ENCODE measurements at regions not wholly inside any gene's neighbourhood (a gene's known extent, or its start where the extent isn't known, plus 50 kb on each side); places are given as distances from the start of the nearest gene placed in this dataset.

GRCh38 chr16:14371778-14372431, 258.2 kb downstream of the PARN start:
- Histone ChIP-seq H3K27ac (ENCODE audit: low read length) (no peak overlapping the region), H3K27me3 (ENCODE audit: control insufficient read depth, insufficient read depth, low read length) (no peaks in the 10 kb centered on the region), H3K36me3 (ENCODE audit: control insufficient read depth, insufficient read depth, low read length) (no peaks in the 10 kb centered on the region), H3K4me3 (ENCODE audit: low read length) (no peak overlapping the region), H3K4me1 (ENCODE audit: control insufficient read depth, insufficient read depth, low read length) (no peaks in the 10 kb centered on the region), H3K9me3 (ENCODE audit: control insufficient read depth, low read depth, low read length) (no peaks in the 10 kb centered on the region)
- DNase-seq: no peak
- WGBS (ENCODE audit: insufficient coverage, low lambda C conversion rate): 50% methylated on average over 1 of the region's 7 CpGs

- Histone ChIP-seq H3K4me3 (ENCODE audit: low read length) (no peak overlapping the region), H3K4me1 (ENCODE audit: control insufficient read depth, insufficient read depth, low read length) (no peaks in the 10 kb centered on the region), H3K9me3 (ENCODE audit: control insufficient read depth, low read depth, low read length) (no peaks in the 10 kb centered on the region), H3K27me3 (ENCODE audit: control insufficient read depth, insufficient read depth, low read length) (no peaks in the 10 kb centered on the region), H3K36me3 (ENCODE audit: control insufficient read depth, insufficient read depth, low read length) (no peaks in the 10 kb centered on the region), H3K27ac (ENCODE audit: low read length) (no peak overlapping the region)
- WGBS (ENCODE audit: insufficient coverage, low lambda C conversion rate): no CpG with 5 or more reads among the region's 7 CpGs
- DNase-seq: no peak
These were observed 259.3 kb downstream of the PARN start for GRCh38 chr16:14370736-14371234.

- Histone ChIP-seq H3K36me3 (ENCODE audit: control insufficient read depth, insufficient read depth, low read length) (no peaks in the 10 kb centered on the region), H3K27ac (ENCODE audit: low read length) (no peak overlapping the region), H3K9me3 (ENCODE audit: control insufficient read depth, low read depth, low read length) (no peaks in the 10 kb centered on the region), H3K27me3 (ENCODE audit: control insufficient read depth, insufficient read depth, low read length) (no peaks in the 10 kb centered on the region), H3K4me3 (ENCODE audit: low read length) (no peak overlapping the region), H3K4me1 (ENCODE audit: control insufficient read depth, insufficient read depth, low read length) (no peaks in the 10 kb centered on the region)
- no CpG with 5 or more reads among the region's 26 CpGs for WGBS (ENCODE audit: insufficient coverage, low lambda C conversion rate)
- DNase-seq: no peak
These were observed 260.1 kb downstream of the PARN start for GRCh38 chr16:14369734-14370598.

- H3K4me3 ChIP-seq (ENCODE audit: low read length): no peak overlapping the region
- no CpG with 5 or more reads among the region's 3 CpGs for WGBS (ENCODE audit: insufficient coverage, low lambda C conversion rate)
- no peaks in the 10 kb centered on the region for H3K4me1 ChIP-seq (ENCODE audit: control insufficient read depth, insufficient read depth, low read length)
- no peak for DNase-seq
- H3K27ac ChIP-seq (ENCODE audit: low read length): no peak overlapping the region
- H3K27me3 ChIP-seq (ENCODE audit: control insufficient read depth, insufficient read depth, low read length): peaks cover 6% of the 10 kb centered on the region
- no peaks in the 10 kb centered on the region for H3K36me3 ChIP-seq (ENCODE audit: control insufficient read depth, insufficient read depth, low read length)
- no peaks in the 10 kb centered on the region for H3K9me3 ChIP-seq (ENCODE audit: control insufficient read depth, low read depth, low read length)
These were observed 261.7 kb downstream of the PARN start for GRCh38 chr16:14368399-14368798.

- Histone ChIP-seq H3K4me3 (ENCODE audit: low read length) (no peak overlapping the region), H3K27ac (ENCODE audit: low read length) (no peak overlapping the region), H3K9me3 (ENCODE audit: control insufficient read depth, low read depth, low read length) (no peaks in the 10 kb centered on the region), H3K4me1 (ENCODE audit: control insufficient read depth, insufficient read depth, low read length) (no peaks in the 10 kb centered on the region), H3K27me3 (ENCODE audit: control insufficient read depth, insufficient read depth, low read length) (peaks cover 6% of the 10 kb centered on the region), H3K36me3 (ENCODE audit: control insufficient read depth, insufficient read depth, low read length) (no peaks in the 10 kb centered on the region)
- DNase-seq: no peak
- WGBS (ENCODE audit: insufficient coverage, low lambda C conversion rate): no CpG with 5 or more reads among the region's 10 CpGs
These were observed 262.9 kb downstream of the PARN start for GRCh38 chr16:14366974-14367707.

- WGBS (ENCODE audit: insufficient coverage, low lambda C conversion rate): 100% methylated on average over 1 of the region's 7 CpGs
- no peak for DNase-seq
- Histone ChIP-seq H3K27me3 (ENCODE audit: control insufficient read depth, insufficient read depth, low read length) (peaks cover 6% of the 10 kb centered on the region), H3K4me3 (ENCODE audit: low read length) (no peak overlapping the region), H3K36me3 (ENCODE audit: control insufficient read depth, insufficient read depth, low read length) (no peaks in the 10 kb centered on the region), H3K27ac (ENCODE audit: low read length) (no peak overlapping the region), H3K4me1 (ENCODE audit: control insufficient read depth, insufficient read depth, low read length) (no peaks in the 10 kb centered on the region), H3K9me3 (ENCODE audit: control insufficient read depth, low read depth, low read length) (no peaks in the 10 kb centered on the region)
These were observed 263.6 kb downstream of the PARN start for GRCh38 chr16:14366447-14366846.

- no peaks in the 10 kb centered on the region for H3K36me3 ChIP-seq (ENCODE audit: control insufficient read depth, insufficient read depth, low read length)
- no peak overlapping the region for H3K27ac ChIP-seq (ENCODE audit: low read length)
- H3K4me3 ChIP-seq (ENCODE audit: low read length): no peak overlapping the region
- H3K4me1 ChIP-seq (ENCODE audit: control insufficient read depth, insufficient read depth, low read length): no peaks in the 10 kb centered on the region
- no peaks in the 10 kb centered on the region for H3K9me3 ChIP-seq (ENCODE audit: control insufficient read depth, low read depth, low read length)
- H3K27me3 ChIP-seq (ENCODE audit: control insufficient read depth, insufficient read depth, low read length): peaks cover 6% of the 10 kb centered on the region
- DNase-seq: no peak
- 100% methylated on average over 1 of the region's 13 CpGs for WGBS (ENCODE audit: insufficient coverage, low lambda C conversion rate)
These were observed 264.7 kb downstream of the PARN start for GRCh38 chr16:14365200-14365851.

- 100% methylated on average over 1 of the region's 29 CpGs for WGBS (ENCODE audit: insufficient coverage, low lambda C conversion rate)
- Histone ChIP-seq H3K27me3 (ENCODE audit: control insufficient read depth, insufficient read depth, low read length) (peaks cover 6% of the 10 kb centered on the region), H3K27ac (ENCODE audit: low read length) (no peak overlapping the region), H3K9me3 (ENCODE audit: control insufficient read depth, low read depth, low read length) (no peaks in the 10 kb centered on the region), H3K4me3 (ENCODE audit: low read length) (no peak overlapping the region), H3K36me3 (ENCODE audit: control insufficient read depth, insufficient read depth, low read length) (no peaks in the 10 kb centered on the region), H3K4me1 (ENCODE audit: control insufficient read depth, insufficient read depth, low read length) (no peaks in the 10 kb centered on the region)
- peak; percentile 44 to 45 for DNase-seq
These were observed 265.5 kb downstream of the PARN start for GRCh38 chr16:14364386-14365199.

GRCh38 chr16:14364112-14364385, 266.0 kb downstream of the PARN start:
- no peaks in the 10 kb centered on the region for H3K36me3 ChIP-seq (ENCODE audit: control insufficient read depth, insufficient read depth, low read length)
- no peak overlapping the region for H3K4me3 ChIP-seq (ENCODE audit: low read length)
- no CpG with 5 or more reads among the region's 4 CpGs for WGBS (ENCODE audit: insufficient coverage, low lambda C conversion rate)
- no peak for DNase-seq
- H3K27me3 ChIP-seq (ENCODE audit: control insufficient read depth, insufficient read depth, low read length): peaks cover 6% of the 10 kb centered on the region
- H3K4me1 ChIP-seq (ENCODE audit: control insufficient read depth, insufficient read depth, low read length): no peaks in the 10 kb centered on the region
- H3K27ac ChIP-seq (ENCODE audit: low read length): no peak overlapping the region
- H3K9me3 ChIP-seq (ENCODE audit: control insufficient read depth, low read depth, low read length): no peaks in the 10 kb centered on the region

All from large intestine (tissue), 3 donors.